MM.1S (cell line): ENCODE measurements at regions not wholly inside any gene's neighbourhood (a gene's known extent, or its start where the extent isn't known, plus 50 kb on each side); places are given as distances from the start of the nearest gene placed in this dataset.

ENCODE experiments used
- CTCF ChIP-seq: fragments of 300-600 bp; sonication (generic); IDR thresholded peaks from 2 replicates; pipeline ENCODE4 v1.5.1; 2016; ENCODE audit warnings: antibody characterized with exemption, low read length, mixed read lengths
- EZH2 ChIP-seq: fragments of 300-600 bp; sonication (generic); optimal IDR thresholded peaks from 2 replicates; pipeline ENCODE3; 2017; ENCODE audit warnings: low read depth, mild to moderate bottlenecking, antibody characterized with exemption, low read length, mixed read lengths
- EZH2phosphoT487 ChIP-seq: fragments of 300-600 bp; sonication (generic); IDR thresholded peaks from 2 replicates; pipeline ENCODE4 v1.6.1; 2018; ENCODE audit warnings: antibody characterized with exemption, low read length

- TF ChIP-seq CTCF = no peak
- no peak for TF ChIP-seq EZH2
- TF ChIP-seq EZH2phosphoT487 = no peak
Measured at GRCh38 chr15:26176831-26177230, 313.7 kb upstream of the ATP10A start.
